Gastrocnemius medialis (tissue), 4 donors: ENCODE measurements at regions not wholly inside any gene's neighbourhood (a gene's known extent, or its start where the extent isn't known, plus 50 kb on each side); places are given as distances from the start of the nearest gene placed in this dataset.

Source experiments
- ATAC-seq, 2 donors: fragments of 150-250 bp; one replicate each; pipeline ENCODE4 v1.9.1; 2016
- DNase-seq, 2 donors: peaks; one replicate each; pipeline ENCODE4 v3.0.0-alpha.2; 2019
- H3K27ac ChIP-seq, 4 donors: fragments of 200-600 bp; sonication (generic); 1 replicate in 1 of 4; 2 replicates in 3 of 4; pipeline ENCODE4 v1.5.1; 2016 to 2018; ENCODE audit warnings: mild to moderate bottlenecking in 2 of 4, moderate library complexity in 1 of 4
- H3K27me3 ChIP-seq, 3 donors: fragments of 200-600 bp; sonication (generic) in 2 of 3; 1 replicate in 1 of 3; 2 replicates in 2 of 3; pipeline versions ENCODE4 v1.5.1 to v1.6.0; 2016 to 2019; ENCODE audit warnings: mild to moderate bottlenecking in 1 of 3, moderate library complexity in 1 of 3
- H3K36me3 ChIP-seq, 2 donors: fragments of 200-600 bp; sonication (generic) in 1 of 2; one replicate each; pipeline ENCODE4 v1.5.1; 2017 to 2018
- H3K4me1 ChIP-seq, 2 donors: fragments of 200-600 bp; sonication (generic) in 1 of 2; one replicate each; pipeline ENCODE4 v1.5.1; 2016 to 2017; ENCODE audit warnings: mild to moderate bottlenecking in 2 of 2
- H3K4me3 ChIP-seq, 4 donors: fragments of 200-600 bp; sonication (generic) in 3 of 4; 1 replicate in 1 of 4; 2 replicates in 3 of 4; pipeline ENCODE4 v1.5.1; 2016 to 2019; ENCODE audit warnings: mild to moderate bottlenecking in 2 of 4
- H3K9me3 ChIP-seq, 3 donors: fragments of 200-600 bp; sonication (generic) in 2 of 3; 1 replicate in 1 of 3; 2 replicates in 2 of 3; pipeline ENCODE4 v1.5.1; 2016 to 2019
- CTCF ChIP-seq, 5 experiments: fragments of 450-650 bp in 3 of 5; fragments of 200-600 bp in 2 of 5; sonication (generic) in 2 of 5; IDR thresholded peaks in 4 of 5; conservative IDR thresholded peaks in 1 of 5; 1 replicate in 4 of 5; 2 replicates in 1 of 5; pipeline ENCODE4 v1.5.1; 2016 to 2019; ENCODE audit warnings: antibody characterized with exemption in 5 of 5, mild to moderate bottlenecking in 3 of 5, moderate library complexity in 3 of 5
- POLR2A ChIP-seq, 2 donors: fragments of 450-650 bp; IDR thresholded peaks; one replicate each; pipeline ENCODE4 v1.6.1; 2017; ENCODE audit warnings: antibody characterized with exemption in 2 of 2, mild to moderate bottlenecking in 2 of 2, moderate library complexity in 2 of 2
- in situ Hi-C, 4 donors: fragments of 200-750 bp; cut with MboI; loops; one replicate each; pipeline versions ENCODE4 v1.15.0 to v1.8.0; 2017; ENCODE audit warnings: low sequenced_read_pairs in 4 of 4
- intact Hi-C: fragments of 100-400 bp; cut with DNase I; formaldehyde crosslinking; loops from one replicate; pipeline ENCODE4 v1.15.1; 2023; ENCODE audit warnings: low total_unique reads

DNA sequence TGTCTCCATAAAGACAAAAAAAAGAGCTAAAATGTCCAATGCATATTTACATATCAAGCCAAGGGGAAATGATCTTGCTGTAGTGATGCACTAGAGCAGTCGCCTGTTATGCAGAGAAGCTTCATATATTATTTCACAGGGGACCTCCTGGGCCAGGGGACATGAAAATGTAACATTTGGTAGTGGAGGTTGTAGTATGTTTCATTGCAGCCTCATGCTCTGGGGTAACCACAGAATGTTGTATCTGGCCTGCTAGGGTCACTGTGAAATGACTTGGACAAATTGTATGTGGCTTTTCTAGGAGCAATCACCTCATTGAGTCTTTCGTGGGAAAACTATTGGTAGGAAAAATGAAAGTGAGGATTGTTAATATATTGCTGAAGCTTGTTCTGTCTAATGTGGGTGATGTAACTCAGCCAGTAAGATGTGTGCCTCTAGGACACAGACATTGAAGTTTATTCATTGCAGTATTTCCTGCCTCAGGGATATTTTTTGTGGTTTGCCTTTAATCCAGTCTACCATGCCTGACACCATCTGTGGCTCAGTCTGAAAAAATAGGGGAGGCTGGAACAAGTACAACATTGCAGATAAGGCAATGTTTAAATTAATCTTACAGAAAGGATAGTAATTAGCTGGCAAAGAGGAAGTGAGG lies 430.8 kb upstream of the TNC start:
- in situ Hi-C loops, result no loop called here
- no peak overlapping the region for H3K4me3 ChIP-seq
- no peak for ATAC-seq

GRCh38 chr9:115551396-115551795 lies 433.4 kb upstream of the TNC start:
- Histone ChIP-seq H3K27ac (no peak overlapping the region), H3K4me1 (no peaks in the 10 kb centered on the region), H3K27me3 (no peaks in the 10 kb centered on the region), H3K36me3 (no peaks in the 10 kb centered on the region), H3K4me3 (no peak overlapping the region), H3K9me3 (no peaks in the 10 kb centered on the region)
- intact Hi-C loops (no loop called here), in situ Hi-C loops (no loop called here)
- TF ChIP-seq CTCF (IDR thresholded peaks at IDR 0.05 in 4 of 5, conservative IDR thresholded peaks at IDR 0.05 in 1 of 5) (no peak), POLR2A (IDR thresholded peaks at IDR 0.05) (no peak)
- ATAC-seq (no peak), DNase-seq (no peak)

More for the DNA sequence above, 430.8 kb upstream of the TNC start:
- H3K4me1 ChIP-seq, result no peaks in the 10 kb centered on the region
- intact Hi-C loops, result no loop called here
- no peak overlapping the region for H3K27ac ChIP-seq
- no peaks in the 10 kb centered on the region for H3K27me3 ChIP-seq
- no peaks in the 10 kb centered on the region for H3K9me3 ChIP-seq
- H3K36me3 ChIP-seq, result no peaks in the 10 kb centered on the region
- no peak for DNase-seq
- TF ChIP-seq POLR2A (IDR thresholded peaks at IDR 0.05) (no peak), CTCF (IDR thresholded peaks at IDR 0.05 in 4 of 5, conservative IDR thresholded peaks at IDR 0.05 in 1 of 5) (no peak)

- DNase-seq, result no peak
- Histone ChIP-seq H3K27ac (no peak overlapping the region), H3K4me3 (no peak overlapping the region), H3K9me3 (no peaks in the 10 kb centered on the region), H3K36me3 (no peaks in the 10 kb centered on the region), H3K27me3 (no peaks in the 10 kb centered on the region), H3K4me1 (no peaks in the 10 kb centered on the region)
- no peak for TF ChIP-seq CTCF (IDR thresholded peaks at IDR 0.05 in 4 of 5, conservative IDR thresholded peaks at IDR 0.05 in 1 of 5)
- TF ChIP-seq POLR2A (IDR thresholded peaks at IDR 0.05), result no peak
- no peak for ATAC-seq
- intact Hi-C loops (no loop called here), in situ Hi-C loops (no loop called here)
Observed at GRCh38 chr9:115553060-115553773, 435.3 kb upstream of the TNC start.

DNA sequence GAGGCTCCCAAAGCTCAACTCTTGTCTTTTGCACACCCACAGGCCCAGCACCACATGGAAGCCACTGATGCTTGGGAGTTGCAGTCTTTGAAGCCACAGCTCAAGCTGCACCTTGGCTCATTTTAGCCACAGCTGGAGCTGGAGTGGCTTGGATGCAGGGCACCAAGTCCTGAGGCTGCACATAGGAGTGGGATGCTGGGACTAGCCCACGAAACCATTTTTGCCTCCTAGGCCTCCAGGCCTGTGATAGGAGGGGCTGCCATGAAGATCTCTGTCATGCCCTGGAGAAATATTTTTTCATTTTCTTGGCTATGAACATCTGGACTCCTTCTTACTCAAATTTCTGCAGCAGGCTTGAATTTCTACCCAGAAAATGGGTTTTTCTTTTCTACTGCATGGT lies 438.5 kb upstream of the TNC start:
- intact Hi-C loops (no loop called here), in situ Hi-C loops (no loop called here)
- Histone ChIP-seq H3K27ac (no peak overlapping the region), H3K4me3 (no peak overlapping the region), H3K9me3 (no peaks in the 10 kb centered on the region), H3K36me3 (no peaks in the 10 kb centered on the region), H3K4me1 (no peaks in the 10 kb centered on the region), H3K27me3 (no peaks in the 10 kb centered on the region)
- DNase-seq, result no peak
- no peak for ATAC-seq
- TF ChIP-seq CTCF (IDR thresholded peaks at IDR 0.05 in 4 of 5, conservative IDR thresholded peaks at IDR 0.05 in 1 of 5) (no peak), POLR2A (IDR thresholded peaks at IDR 0.05) (no peak)
